Trophoblast cell (in vitro differentiated cells and primary cell): ENCODE measurements at regions not wholly inside any gene's neighbourhood (a gene's known extent, or its start where the extent isn't known, plus 50 kb on each side); places are given as distances from the start of the nearest gene placed in this dataset.

Source experiments
- DNase-seq, 2 donors: peaks; one replicate each; pipeline ENCODE4 v3.0.0-alpha.2; 2016
- H2AFZ ChIP-seq: 2 replicates; pipeline ENCODE4 v1.6.1; 2013; ENCODE audit warnings: low read length, moderate library complexity, mild to moderate bottlenecking; ENCODE audit not compliant: insufficient read depth, poor library complexity
- H2AK5ac ChIP-seq: 2 replicates; pipeline ENCODE4 v1.6.1; 2013; ENCODE audit warnings: mild to moderate bottlenecking, low read length
- H2BK120ac ChIP-seq: 2 replicates; pipeline ENCODE4 v1.6.1; 2013; ENCODE audit warnings: low read length, mild to moderate bottlenecking, moderate library complexity; ENCODE audit not compliant: insufficient read depth, poor library complexity
- H2BK12ac ChIP-seq: 2 replicates; pipeline ENCODE4 v1.6.1; 2013; ENCODE audit warnings: mild to moderate bottlenecking, low read length, moderate library complexity
- H2BK5ac ChIP-seq: 2 replicates; pipeline ENCODE4 v1.6.1; 2013; ENCODE audit warnings: low read length, low read depth, moderate library complexity, mild to moderate bottlenecking; ENCODE audit not compliant: poor library complexity
- H3K14ac ChIP-seq: 2 replicates; pipeline ENCODE4 v1.6.1; 2013; ENCODE audit warnings: mild to moderate bottlenecking, low read length
- H3K18ac ChIP-seq: 2 replicates; pipeline ENCODE4 v1.6.1; 2013; ENCODE audit warnings: mild to moderate bottlenecking, low read length
- H3K23ac ChIP-seq: 2 replicates; pipeline ENCODE4 v1.6.1; 2013; ENCODE audit warnings: low read length
- H3K27ac ChIP-seq: 2 replicates; pipeline ENCODE4 v1.5.1; 2013; ENCODE audit warnings: low read depth, mild to moderate bottlenecking, inconsistent platforms, low read length, moderate library complexity
- H3K27me3 ChIP-seq: 2 replicates; pipeline ENCODE4 v1.6.1; 2013; ENCODE audit warnings: inconsistent platforms, mild to moderate bottlenecking, low read length, moderate library complexity; ENCODE audit not compliant: insufficient read depth
- H3K36me3 ChIP-seq, 2 experiments: 1 replicate in 1 of 2; 2 replicates in 1 of 2; pipeline ENCODE4 v1.6.1; 2013; ENCODE audit warnings: low read length in 2 of 2, mild to moderate bottlenecking in 2 of 2, moderate library complexity in 1 of 2; ENCODE audit not compliant: insufficient read depth in 2 of 2, control insufficient read depth in 1 of 2
- H3K4ac ChIP-seq: 2 replicates; pipeline ENCODE4 v1.6.1; 2013; ENCODE audit warnings: low read depth, mild to moderate bottlenecking, low read length, moderate library complexity
- H3K4me1 ChIP-seq, 2 experiments: 1 replicate in 1 of 2; 2 replicates in 1 of 2; pipeline ENCODE4 v1.6.1; 2013; ENCODE audit warnings: low read length in 2 of 2, mild to moderate bottlenecking in 2 of 2, moderate library complexity in 1 of 2; ENCODE audit not compliant: insufficient read depth in 2 of 2, control insufficient read depth in 1 of 2
- H3K4me2 ChIP-seq: 2 replicates; pipeline ENCODE4 v1.6.1; 2013; ENCODE audit warnings: inconsistent platforms, mild to moderate bottlenecking, low read length, moderate library complexity
- H3K4me3 ChIP-seq: 2 replicates; pipeline ENCODE4 v1.5.1; 2013; ENCODE audit warnings: mild to moderate bottlenecking, low read depth, low read length, inconsistent platforms
- H3K79me1 ChIP-seq: one replicate; pipeline ENCODE4 v1.6.1; 2013; ENCODE audit warnings: low read length
- H3K79me2 ChIP-seq: 2 replicates; pipeline ENCODE4 v1.6.1; 2013; ENCODE audit warnings: low read length, mild to moderate bottlenecking; ENCODE audit not compliant: control insufficient read depth, insufficient read depth, poor library complexity
- H3K9ac ChIP-seq: 2 replicates; pipeline ENCODE4 v1.6.1; 2013; ENCODE audit warnings: mild to moderate bottlenecking, low read length
- H3K9me3 ChIP-seq: 2 replicates; pipeline ENCODE4 v1.6.1; 2013; ENCODE audit warnings: low read depth, mild to moderate bottlenecking, control low read depth, inconsistent platforms, low read length; ENCODE audit not compliant: insufficient read depth
- H4K12ac ChIP-seq: 2 replicates; pipeline ENCODE4 v1.6.1; 2013; ENCODE audit warnings: low read depth, mild to moderate bottlenecking, low read length, moderate library complexity
- H4K8ac ChIP-seq: 2 replicates; pipeline ENCODE4 v1.6.1; 2013; ENCODE audit warnings: low read depth, mild to moderate bottlenecking, low read length, moderate library complexity
- H4K91ac ChIP-seq: one replicate; pipeline ENCODE4 v1.6.1; 2013; ENCODE audit warnings: low read depth, mild to moderate bottlenecking, low read length, moderate library complexity
- WGBS: extraction: QIAGEN DNeasy Blood & Tissue Kit; methylation state at CpG from one replicate; pipeline ENCODE4 v1.1.7; 2013; ENCODE audit warnings: missing lambda C conversion rate; ENCODE audit not compliant: insufficient read length, insufficient coverage; ENCODE audit errors: extremely low coverage; 5-methylcytosine and 5-hydroxymethylcytosine counted together

DNA sequence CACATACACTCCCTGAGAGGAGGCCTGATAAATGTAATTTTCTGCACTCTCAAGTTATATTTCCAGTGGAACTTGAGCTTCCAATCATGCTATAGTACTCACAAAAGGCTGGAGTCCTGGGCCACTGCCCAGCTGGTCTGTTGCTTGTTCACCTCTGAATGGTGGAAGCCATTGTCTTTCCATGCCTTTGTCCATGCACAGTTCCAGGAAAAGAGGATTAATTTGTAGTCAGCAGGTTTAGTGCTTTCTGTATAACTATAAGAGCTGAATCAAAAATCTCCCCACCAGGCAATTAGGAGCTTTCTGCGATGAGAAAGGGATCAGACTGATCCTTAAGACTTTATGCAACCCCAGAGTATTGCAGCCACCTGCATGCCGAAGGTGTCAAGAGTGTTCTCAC is 195.4 kb upstream of the PGRMC2 start:
- Histone ChIP-seq H4K12ac (no peak overlapping the region), H3K4me2 (no peak overlapping the region)
- WGBS = no CpG with 5 or more reads among the region's 2 CpGs

DNA sequence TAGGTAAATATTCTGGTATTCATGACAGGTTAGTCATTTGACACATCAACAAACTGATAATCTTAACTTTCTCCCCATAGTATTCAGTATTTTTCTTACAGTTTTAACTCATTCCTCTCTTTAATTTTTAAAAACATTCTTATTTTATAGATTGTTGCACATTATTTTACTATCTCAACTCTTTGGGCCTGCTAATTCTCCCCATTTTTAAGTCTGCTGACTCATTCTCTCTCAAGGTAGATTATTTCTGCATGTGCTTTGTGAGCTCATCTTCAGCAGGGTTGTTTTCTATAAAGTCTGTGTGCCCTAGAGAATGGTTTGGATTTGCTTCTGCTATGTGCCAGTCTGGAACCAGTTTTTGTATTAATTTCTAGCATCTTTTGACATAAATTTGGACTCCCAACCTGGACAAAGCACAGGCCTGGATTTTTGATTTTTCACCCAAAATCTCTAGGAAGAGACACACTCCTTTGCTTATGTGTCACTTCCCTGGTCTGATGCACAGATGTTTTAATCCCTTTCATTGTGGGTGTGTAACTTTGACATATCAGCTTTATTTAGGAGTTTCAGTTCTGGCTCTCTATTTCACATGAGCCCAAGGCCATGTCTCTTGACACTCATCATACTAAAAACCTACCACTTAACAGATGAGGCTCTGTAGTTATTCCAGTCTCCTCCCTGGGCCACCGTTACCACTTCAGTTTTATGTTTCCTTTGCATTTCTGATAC is 194.3 kb upstream of the PGRMC2 start:
- Histone ChIP-seq H3K14ac (no peak overlapping the region), H2AK5ac (no peak overlapping the region), H3K4me1 (no peaks in the 10 kb centered on the region), H3K4me2 (no peak overlapping the region), H3K23ac (no peak overlapping the region), H2BK120ac (no peak overlapping the region), H3K18ac (no peak overlapping the region), H3K4ac (no peak overlapping the region), H2AFZ (no peak overlapping the region), H3K36me3 (no peaks in the 10 kb centered on the region), H3K4me3 (no peak overlapping the region), H2BK5ac (no peak overlapping the region), H3K79me1 (no peaks in the 10 kb centered on the region), H4K12ac (no peak overlapping the region), H4K91ac (no peak overlapping the region), H3K79me2 (no peaks in the 10 kb centered on the region), H3K9me3 (no peaks in the 10 kb centered on the region), H3K27me3 (no peaks in the 10 kb centered on the region), H3K27ac (no peak overlapping the region), H3K9ac (no peak overlapping the region), H4K8ac (no peak overlapping the region), H2BK12ac (no peak overlapping the region)
- no peak for DNase-seq
- WGBS = no CpG with 5 or more reads among the region's 1 CpG

More for the DNA sequence above, 195.4 kb upstream of the PGRMC2 start:
- H3K4me3 ChIP-seq = no peak overlapping the region
- H2BK5ac ChIP-seq = no peak overlapping the region
- no peak for DNase-seq
- no peak overlapping the region for H2BK12ac ChIP-seq
- no peak overlapping the region for H2AK5ac ChIP-seq
- H3K4me1 ChIP-seq = no peaks in the 10 kb centered on the region
- no peak overlapping the region for H4K8ac ChIP-seq
- no peaks in the 10 kb centered on the region for H3K9me3 ChIP-seq
- no peak overlapping the region for H3K14ac ChIP-seq
- H3K4ac ChIP-seq = no peak overlapping the region
- no peak overlapping the region for H3K18ac ChIP-seq
- no peak overlapping the region for H2AFZ ChIP-seq
- no peak overlapping the region for H3K9ac ChIP-seq
- no peaks in the 10 kb centered on the region for H3K79me2 ChIP-seq
- no peaks in the 10 kb centered on the region for H3K79me1 ChIP-seq
- H4K91ac ChIP-seq = no peak overlapping the region
- no peaks in the 10 kb centered on the region for H3K27me3 ChIP-seq
- H3K36me3 ChIP-seq = no peaks in the 10 kb centered on the region
- H3K27ac ChIP-seq = no peak overlapping the region
- H2BK120ac ChIP-seq = no peak overlapping the region
- H3K23ac ChIP-seq = no peak overlapping the region

DNA sequence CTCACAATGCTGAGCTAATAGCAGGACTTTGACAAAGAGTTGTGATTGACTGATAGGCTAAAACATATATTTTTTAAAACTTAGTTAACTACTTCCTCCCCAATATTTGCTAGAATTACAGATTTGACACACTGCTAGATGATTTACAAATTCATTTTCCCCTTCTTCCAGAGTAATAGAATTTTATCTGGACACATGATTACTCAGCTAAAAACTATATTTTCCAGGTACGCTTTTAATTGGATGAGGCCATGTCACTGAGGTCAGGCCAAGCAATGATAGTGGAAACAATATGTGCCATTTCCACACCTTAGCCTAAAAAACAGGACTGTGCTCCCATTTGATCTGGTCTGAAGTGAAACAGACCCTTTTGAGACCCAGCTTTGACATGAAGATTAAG is 193.3 kb upstream of the PGRMC2 start:
- no peaks in the 10 kb centered on the region for H3K4me1 ChIP-seq
- no peak overlapping the region for H3K23ac ChIP-seq
- no peaks in the 10 kb centered on the region for H3K79me2 ChIP-seq
- H3K36me3 ChIP-seq = no peaks in the 10 kb centered on the region
- H3K4me3 ChIP-seq = no peak overlapping the region
- H3K27ac ChIP-seq = no peak overlapping the region
- no peak overlapping the region for H2AFZ ChIP-seq
- no peak overlapping the region for H3K14ac ChIP-seq
- H2BK5ac ChIP-seq = no peak overlapping the region
- H2BK12ac ChIP-seq = no peak overlapping the region
- H3K27me3 ChIP-seq = no peaks in the 10 kb centered on the region
- no CpG with 5 or more reads among the region's 1 CpG for WGBS
- no peak overlapping the region for H2AK5ac ChIP-seq
- no peak overlapping the region for H3K18ac ChIP-seq
- H4K12ac ChIP-seq = no peak overlapping the region
- H3K9me3 ChIP-seq = no peaks in the 10 kb centered on the region
- H4K8ac ChIP-seq = no peak overlapping the region
- H3K4ac ChIP-seq = no peak overlapping the region
- DNase-seq = no peak
- H3K9ac ChIP-seq = no peak overlapping the region
- no peaks in the 10 kb centered on the region for H3K79me1 ChIP-seq
- no peak overlapping the region for H4K91ac ChIP-seq
- H3K4me2 ChIP-seq = no peak overlapping the region
- no peak overlapping the region for H2BK120ac ChIP-seq

DNA sequence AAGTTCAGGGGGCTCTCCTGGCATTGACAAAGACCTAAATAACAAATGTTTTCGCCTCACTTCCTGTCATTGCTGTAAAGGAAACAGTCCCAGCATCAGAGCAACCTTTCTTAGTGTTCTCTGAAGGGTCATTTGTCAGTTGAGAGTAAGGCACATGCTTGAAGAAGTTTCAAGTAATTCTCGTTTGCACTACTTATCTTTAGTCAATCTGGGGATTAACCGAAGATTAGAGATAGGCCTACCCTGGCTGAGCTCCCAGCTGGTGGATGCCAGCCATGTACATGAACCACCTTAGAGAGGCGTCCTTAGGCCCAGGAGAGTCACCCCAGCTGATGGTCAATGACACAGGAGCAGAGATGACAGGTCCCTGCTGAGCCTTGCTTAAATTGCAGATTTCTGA is 189.9 kb upstream of the PGRMC2 start:
- Histone ChIP-seq H3K9me3 (peaks cover 2% of the 10 kb centered on the region), H3K4me3 (no peak overlapping the region)
- WGBS = no CpG with 5 or more reads among the region's 4 CpGs

More for the DNA sequence above, 189.9 kb upstream of the PGRMC2 start:
- Histone ChIP-seq H3K14ac (no peak overlapping the region), H3K27me3 (no peaks in the 10 kb centered on the region), H2BK12ac (no peak overlapping the region), H3K18ac (no peak overlapping the region), H3K27ac (no peak overlapping the region), H2AFZ (no peak overlapping the region), H4K12ac (no peak overlapping the region), H3K23ac (no peak overlapping the region), H3K4ac (no peak overlapping the region), H2AK5ac (no peak overlapping the region), H3K9ac (no peak overlapping the region), H3K36me3 (no peaks in the 10 kb centered on the region), H4K91ac (no peak overlapping the region), H3K4me1 (no peaks in the 10 kb centered on the region), H3K79me1 (no peaks in the 10 kb centered on the region), H3K79me2 (no peaks in the 10 kb centered on the region), H2BK120ac (no peak overlapping the region), H4K8ac (no peak overlapping the region), H3K4me2 (no peak overlapping the region), H2BK5ac (no peak overlapping the region)
- DNase-seq = no peak
